HepG2 (cell line): ENCODE measurements at regions not wholly inside any gene's neighbourhood (a gene's known extent, or its start where the extent isn't known, plus 50 kb on each side); places are given as distances from the start of the nearest gene placed in this dataset.

Source experiments
- ATAC-seq: fragments of 200-7000 bp; cut with Tn5 transposase; 3 replicates; pipeline ENCODE4 v1.9.1; 2020; ENCODE audit warnings: mild to moderate bottlenecking, moderate library complexity
- BruUV-seq: library from RNA; stranded (reverse); fragments of 400-500 nt; replicated peaks from 2 replicates; lab custom pipeline; 2021; lab: Mats Ljungman, UMichigan
- CTCF ChIA-PET: fragments of 300-600 bp; formaldehyde crosslinking; extraction: SDS; loops from one replicate; lab custom pipeline; 2021; ENCODE audit warnings: low total read pairs, inconsistent platforms, low intra/inter-chr PET ratio; lab: Yijun Ruan, JAX
- POLR2A ChIA-PET: fragments of 350-600 bp; sonication (Branson Sonifier 250); formaldehyde crosslinking; loops from one replicate; lab custom pipeline; 2020; ENCODE audit warnings: antibody characterized with exemption, inconsistent platforms; lab: Yijun Ruan, JAX
- DNase-seq: peaks from one replicate; pipeline ENCODE4 v3.0.0-alpha.2; 2015; ENCODE audit warnings: low spot score
- FAIRE-seq: peaks from 3 replicates; lab custom pipeline; 2011; peaks lifted over from hg19 to GRCh38; lab: Jason Lieb, UNC
- H2AFZ ChIP-seq: one replicate; pipeline ENCODE4 v1.6.1; 2011; ENCODE audit warnings: low read length, inconsistent platforms
- H3K27ac ChIP-seq: fragments of 300-600 bp; 3 replicates; pipeline ENCODE4 v1.8.0; 2011; ENCODE audit warnings: mixed run types, mild to moderate bottlenecking, mixed read lengths, low read length, inconsistent platforms; ENCODE audit not compliant: insufficient read depth; ENCODE audit errors: extremely low read length
- H3K27me3 ChIP-seq, 2 experiments: fragments of 200-600 bp in 1 of 2; 2 replicates in 1 of 2; 3 replicates in 1 of 2; pipeline versions ENCODE4 v1.6.0 to v1.8.0; 2011; ENCODE audit warnings: low read length in 2 of 2, mild to moderate bottlenecking in 2 of 2, moderate library complexity in 2 of 2, inconsistent platforms in 1 of 2; ENCODE audit not compliant: insufficient read depth in 2 of 2, control insufficient read depth in 1 of 2
- H3K36me3 ChIP-seq, 2 experiments: fragments of 200-600 bp in 1 of 2; replicated peaks in 1 of 2; 2 replicates in 1 of 2; 3 replicates in 1 of 2; pipeline versions ENCODE4 v1.5.1 to v1.8.0; 2011; ENCODE audit warnings: low read length in 2 of 2, inconsistent platforms in 1 of 2; ENCODE audit not compliant: insufficient read depth in 2 of 2, control insufficient read depth in 1 of 2
- H3K4me1 ChIP-seq: 2 replicates; pipeline ENCODE4 v1.5.1; 2012; ENCODE audit warnings: low read length, inconsistent platforms; ENCODE audit not compliant: insufficient read depth
- H3K4me2 ChIP-seq: 2 replicates; pipeline ENCODE4 v1.6.0; 2011; ENCODE audit warnings: low read depth, low read length, inconsistent platforms
- H3K4me3 ChIP-seq, 3 experiments: fragments of 200-600 bp in 1 of 3; sonication (generic), shearing (Covaris generic) in 1 of 3; replicated peaks in 1 of 3; 2 replicates each; pipeline ENCODE4 v1.5.1; 2011 to 2016; ENCODE audit warnings: low read length in 3 of 3, inconsistent platforms in 2 of 3, low read depth in 2 of 3, mild to moderate bottlenecking in 2 of 3, control low read depth in 1 of 3, mixed read lengths in 1 of 3; ENCODE audit not compliant: insufficient read depth in 1 of 3
- H3K79me2 ChIP-seq: one replicate; pipeline ENCODE4 v1.6.1; 2011; ENCODE audit warnings: low read length, inconsistent platforms; ENCODE audit not compliant: insufficient read depth
- H3K9ac ChIP-seq: 2 replicates; pipeline ENCODE4 v1.6.0; 2011; ENCODE audit warnings: mild to moderate bottlenecking, low read depth, low read length, inconsistent platforms; ENCODE audit not compliant: insufficient read depth
- H3K9me3 ChIP-seq: 2 replicates; pipeline ENCODE4 v1.5.1; 2012; ENCODE audit warnings: mild to moderate bottlenecking, low read length
- H4K20me1 ChIP-seq: 2 replicates; pipeline ENCODE4 v1.6.0; 2011; ENCODE audit warnings: inconsistent platforms, mild to moderate bottlenecking, low read length, moderate library complexity; ENCODE audit not compliant: insufficient read depth
- WGBS: methylation state at CpG from one replicate; pipeline ENCODE4 v1.1.6; 2017; ENCODE audit warnings: low lambda C conversion rate; 5-methylcytosine and 5-hydroxymethylcytosine counted together
- in situ Hi-C: cut with HindIII; loops from 2 replicates; pipeline ENCODE4 v1.10.0; 2017; ENCODE audit warnings: low pct_unique_long_range_greater_than_20kb; ENCODE audit not compliant: extremely low pct_ligation_motif_present
- intact Hi-C: fragments of 100-400 bp; cut with micrococcal nuclease; formaldehyde crosslinking; loops from one replicate; pipeline ENCODE4 v1.10.0; 2022; ENCODE audit not compliant: unreplicated experiment
- TF ChIP-seq, protein P1 (sequence below): sonication (generic); formaldehyde crosslinking; IDR thresholded peaks from 2 replicates; pipeline ENCODE4 v1.4.0; 2020; ENCODE audit warnings: missing genetic modification reagents, mild to moderate bottlenecking, borderline replicate concordance
- TF ChIP-seq, protein P2 (sequence below): sonication (generic); formaldehyde crosslinking; IDR thresholded peaks from 2 replicates; pipeline ENCODE4 v1.5.0; 2020; ENCODE audit warnings: mild to moderate bottlenecking, missing genetic modification reagents, borderline replicate concordance
- TF ChIP-seq, protein P3 (sequence below): sonication (generic); formaldehyde crosslinking; IDR thresholded peaks from 2 replicates; pipeline ENCODE4 v1.4.0; 2020; ENCODE audit warnings: missing genetic modification reagents, borderline replicate concordance
- TF ChIP-seq, protein P4 (sequence below): sonication (generic); formaldehyde crosslinking; IDR thresholded peaks from one replicate; pipeline ENCODE4 v1.5.1; 2020; ENCODE audit warnings: mild to moderate bottlenecking, missing genetic modification reagents; ENCODE audit errors: not compliant biosample characterization
- TF ChIP-seq, protein P5 (sequence below): sonication (generic); formaldehyde crosslinking; IDR thresholded peaks from 2 replicates; pipeline ENCODE4 v1.5.1; 2020; ENCODE audit warnings: missing genetic modification reagents, mild to moderate bottlenecking, borderline replicate concordance
- TF ChIP-seq, protein P6 (sequence below): IDR thresholded peaks from 2 replicates; pipeline ENCODE4 v1.6.1; 2016; ENCODE audit warnings: missing compliant biosample characterization, missing genetic modification reagents, borderline replicate concordance

DNA sequence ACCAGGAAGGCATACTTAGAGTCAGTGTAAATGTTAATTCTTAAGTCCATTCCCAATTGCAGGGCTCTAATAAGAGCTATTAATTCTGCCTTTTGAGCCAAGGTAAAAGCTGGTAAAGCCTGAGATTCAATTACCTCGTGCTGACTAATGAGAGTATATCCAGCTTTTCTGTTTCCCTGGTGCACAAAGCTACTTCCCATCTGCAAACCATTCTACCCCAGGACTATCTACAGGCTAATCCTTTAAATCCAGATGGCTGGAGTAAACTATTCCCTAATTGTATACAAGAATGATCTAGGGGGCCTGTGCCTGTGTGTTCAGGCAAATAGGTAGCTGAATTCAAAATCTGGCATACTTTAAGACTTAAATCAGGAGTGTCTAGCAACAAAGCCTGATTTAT, 365.0 kb downstream of the GPM6A start:
- H3K27me3 ChIP-seq, result no peaks in the 10 kb centered on the region
- 0% methylated on average over 1 of the region's 1 CpG for WGBS
- no peaks in the 10 kb centered on the region for H4K20me1 ChIP-seq
- H3K4me3 ChIP-seq, result no peak overlapping the region
- H3K4me1 ChIP-seq, result no peaks in the 10 kb centered on the region
- no peak overlapping the region for H3K4me2 ChIP-seq
- ChIA-PET POLR2A (no interaction called here), CTCF (no interaction called here)
- DNase-seq, result no peak
- no peak overlapping the region for H2AFZ ChIP-seq
- BruUV-seq, result no TSS peak
- in situ Hi-C loops (no loop called here), intact Hi-C loops (no loop called here)
- no peak for FAIRE-seq
- ATAC-seq, result no peak
- no peaks in the 10 kb centered on the region for H3K79me2 ChIP-seq
- H3K9ac ChIP-seq, result no peak overlapping the region
- no peak overlapping the region for H3K27ac ChIP-seq
- H3K9me3 ChIP-seq, result peaks cover 22% of the 10 kb centered on the region; the same call in 1 of the 2 replicates
- no peaks in the 10 kb centered on the region for H3K36me3 ChIP-seq
- TF ChIP-seq, protein P1, sequence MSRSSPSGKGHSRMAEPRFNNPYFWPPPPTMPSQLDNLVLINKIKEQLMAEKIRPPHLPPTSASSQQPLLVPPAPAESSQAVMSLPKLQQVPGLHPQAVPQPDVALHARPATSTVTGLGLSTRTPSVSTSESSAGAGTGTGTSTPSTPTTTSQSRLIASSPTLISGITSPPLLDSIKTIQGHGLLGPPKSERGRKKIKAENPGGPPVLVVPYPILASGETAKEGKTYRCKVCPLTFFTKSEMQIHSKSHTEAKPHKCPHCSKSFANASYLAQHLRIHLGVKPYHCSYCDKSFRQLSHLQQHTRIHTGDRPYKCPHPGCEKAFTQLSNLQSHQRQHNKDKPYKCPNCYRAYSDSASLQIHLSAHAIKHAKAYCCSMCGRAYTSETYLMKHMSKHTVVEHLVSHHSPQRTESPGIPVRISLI, result no peak
- TF ChIP-seq, protein P2, sequence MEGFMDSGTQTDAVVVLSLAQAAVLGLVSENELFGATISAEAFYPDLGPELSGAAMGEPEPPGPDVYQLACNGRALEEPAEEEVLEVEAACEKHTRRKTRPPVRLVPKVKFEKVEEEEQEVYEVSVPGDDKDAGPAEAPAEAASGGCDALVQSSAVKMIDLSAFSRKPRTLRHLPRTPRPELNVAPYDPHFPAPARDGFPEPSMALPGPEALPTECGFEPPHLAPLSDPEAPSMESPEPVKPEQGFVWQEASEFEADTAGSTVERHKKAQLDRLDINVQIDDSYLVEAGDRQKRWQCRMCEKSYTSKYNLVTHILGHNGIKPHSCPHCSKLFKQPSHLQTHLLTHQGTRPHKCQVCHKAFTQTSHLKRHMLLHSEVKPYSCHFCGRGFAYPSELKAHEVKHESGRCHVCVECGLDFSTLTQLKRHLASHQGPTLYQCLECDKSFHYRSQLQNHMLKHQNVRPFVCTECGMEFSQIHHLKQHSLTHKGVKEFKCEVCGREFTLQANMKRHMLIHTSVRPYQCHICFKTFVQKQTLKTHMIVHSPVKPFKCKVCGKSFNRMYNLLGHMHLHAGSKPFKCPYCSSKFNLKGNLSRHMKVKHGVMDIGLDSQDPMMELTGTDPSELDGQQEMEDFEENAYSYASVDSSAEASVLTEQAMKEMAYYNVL (CRISPR knock-in tag), result no peak
- TF ChIP-seq, protein P3, sequence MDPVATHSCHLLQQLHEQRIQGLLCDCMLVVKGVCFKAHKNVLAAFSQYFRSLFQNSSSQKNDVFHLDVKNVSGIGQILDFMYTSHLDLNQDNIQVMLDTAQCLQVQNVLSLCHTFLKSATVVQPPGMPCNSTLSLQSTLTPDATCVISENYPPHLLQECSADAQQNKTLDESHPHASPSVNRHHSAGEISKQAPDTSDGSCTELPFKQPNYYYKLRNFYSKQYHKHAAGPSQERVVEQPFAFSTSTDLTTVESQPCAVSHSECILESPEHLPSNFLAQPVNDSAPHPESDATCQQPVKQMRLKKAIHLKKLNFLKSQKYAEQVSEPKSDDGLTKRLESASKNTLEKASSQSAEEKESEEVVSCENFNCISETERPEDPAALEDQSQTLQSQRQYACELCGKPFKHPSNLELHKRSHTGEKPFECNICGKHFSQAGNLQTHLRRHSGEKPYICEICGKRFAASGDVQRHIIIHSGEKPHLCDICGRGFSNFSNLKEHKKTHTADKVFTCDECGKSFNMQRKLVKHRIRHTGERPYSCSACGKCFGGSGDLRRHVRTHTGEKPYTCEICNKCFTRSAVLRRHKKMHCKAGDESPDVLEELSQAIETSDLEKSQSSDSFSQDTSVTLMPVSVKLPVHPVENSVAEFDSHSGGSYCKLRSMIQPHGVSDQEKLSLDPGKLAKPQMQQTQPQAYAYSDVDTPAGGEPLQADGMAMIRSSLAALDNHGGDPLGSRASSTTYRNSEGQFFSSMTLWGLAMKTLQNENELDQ (CRISPR knock-in tag), result no peak
- TF ChIP-seq, protein P4, sequence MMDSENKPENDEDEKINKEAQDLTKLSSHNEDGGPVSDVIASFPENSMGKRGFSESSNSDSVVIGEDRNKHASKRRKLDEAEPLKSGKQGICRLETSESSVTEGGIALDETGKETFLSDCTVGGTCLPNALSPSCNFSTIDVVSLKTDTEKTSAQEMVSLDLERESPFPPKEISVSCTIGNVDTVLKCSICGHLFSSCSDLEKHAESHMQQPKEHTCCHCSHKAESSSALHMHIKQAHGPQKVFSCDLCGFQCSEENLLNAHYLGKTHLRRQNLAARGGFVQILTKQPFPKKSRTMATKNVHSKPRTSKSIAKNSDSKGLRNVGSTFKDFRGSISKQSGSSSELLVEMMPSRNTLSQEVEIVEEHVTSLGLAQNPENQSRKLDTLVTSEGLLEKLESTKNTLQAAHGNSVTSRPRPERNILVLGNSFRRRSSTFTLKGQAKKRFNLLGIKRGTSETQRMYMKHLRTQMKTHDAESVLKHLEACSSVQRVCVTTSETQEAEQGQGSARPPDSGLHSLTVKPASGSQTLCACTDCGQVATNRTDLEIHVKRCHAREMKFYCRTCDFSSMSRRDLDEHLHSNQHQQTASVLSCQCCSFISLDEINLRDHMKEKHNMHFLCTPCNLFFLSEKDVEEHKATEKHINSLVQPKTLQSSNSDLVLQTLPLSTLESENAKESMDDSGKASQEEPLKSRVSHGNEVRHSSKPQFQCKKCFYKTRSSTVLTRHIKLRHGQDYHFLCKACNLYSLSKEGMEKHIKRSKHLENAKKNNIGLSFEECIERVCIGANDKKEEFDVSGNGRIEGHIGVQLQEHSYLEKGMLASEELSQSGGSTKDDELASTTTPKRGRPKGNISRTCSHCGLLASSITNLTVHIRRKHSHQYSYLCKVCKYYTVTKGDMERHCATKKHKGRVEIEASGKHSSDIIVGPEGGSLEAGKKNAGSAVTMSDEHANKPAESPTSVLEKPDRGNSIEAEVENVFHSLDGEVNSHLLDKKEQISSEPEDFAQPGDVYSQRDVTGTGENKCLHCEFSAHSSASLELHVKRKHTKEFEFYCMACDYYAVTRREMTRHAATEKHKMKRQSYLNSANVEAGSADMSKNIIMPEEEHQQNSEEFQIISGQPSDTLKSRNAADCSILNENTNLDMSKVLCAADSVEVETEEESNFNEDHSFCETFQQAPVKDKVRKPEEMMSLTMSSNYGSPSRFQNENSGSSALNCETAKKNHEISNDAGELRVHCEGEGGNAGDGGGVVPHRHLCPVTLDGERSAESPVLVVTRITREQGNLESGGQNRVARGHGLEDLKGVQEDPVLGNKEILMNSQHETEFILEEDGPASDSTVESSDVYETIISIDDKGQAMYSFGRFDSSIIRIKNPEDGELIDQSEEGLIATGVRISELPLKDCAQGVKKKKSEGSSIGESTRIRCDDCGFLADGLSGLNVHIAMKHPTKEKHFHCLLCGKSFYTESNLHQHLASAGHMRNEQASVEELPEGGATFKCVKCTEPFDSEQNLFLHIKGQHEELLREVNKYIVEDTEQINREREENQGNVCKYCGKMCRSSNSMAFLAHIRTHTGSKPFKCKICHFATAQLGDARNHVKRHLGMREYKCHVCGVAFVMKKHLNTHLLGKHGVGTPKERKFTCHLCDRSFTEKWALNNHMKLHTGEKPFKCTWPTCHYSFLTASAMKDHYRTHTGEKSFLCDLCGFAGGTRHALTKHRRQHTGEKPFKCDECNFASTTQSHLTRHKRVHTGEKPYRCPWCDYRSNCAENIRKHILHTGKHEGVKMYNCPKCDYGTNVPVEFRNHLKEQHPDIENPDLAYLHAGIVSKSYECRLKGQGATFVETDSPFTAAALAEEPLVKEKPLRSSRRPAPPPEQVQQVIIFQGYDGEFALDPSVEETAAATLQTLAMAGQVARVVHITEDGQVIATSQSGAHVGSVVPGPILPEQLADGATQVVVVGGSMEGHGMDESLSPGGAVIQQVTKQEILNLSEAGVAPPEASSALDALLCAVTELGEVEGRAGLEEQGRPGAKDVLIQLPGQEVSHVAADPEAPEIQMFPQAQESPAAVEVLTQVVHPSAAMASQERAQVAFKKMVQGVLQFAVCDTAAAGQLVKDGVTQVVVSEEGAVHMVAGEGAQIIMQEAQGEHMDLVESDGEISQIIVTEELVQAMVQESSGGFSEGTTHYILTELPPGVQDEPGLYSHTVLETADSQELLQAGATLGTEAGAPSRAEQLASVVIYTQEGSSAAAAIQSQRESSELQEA (CRISPR knock-in tag), result no peak
- TF ChIP-seq, protein P5, sequence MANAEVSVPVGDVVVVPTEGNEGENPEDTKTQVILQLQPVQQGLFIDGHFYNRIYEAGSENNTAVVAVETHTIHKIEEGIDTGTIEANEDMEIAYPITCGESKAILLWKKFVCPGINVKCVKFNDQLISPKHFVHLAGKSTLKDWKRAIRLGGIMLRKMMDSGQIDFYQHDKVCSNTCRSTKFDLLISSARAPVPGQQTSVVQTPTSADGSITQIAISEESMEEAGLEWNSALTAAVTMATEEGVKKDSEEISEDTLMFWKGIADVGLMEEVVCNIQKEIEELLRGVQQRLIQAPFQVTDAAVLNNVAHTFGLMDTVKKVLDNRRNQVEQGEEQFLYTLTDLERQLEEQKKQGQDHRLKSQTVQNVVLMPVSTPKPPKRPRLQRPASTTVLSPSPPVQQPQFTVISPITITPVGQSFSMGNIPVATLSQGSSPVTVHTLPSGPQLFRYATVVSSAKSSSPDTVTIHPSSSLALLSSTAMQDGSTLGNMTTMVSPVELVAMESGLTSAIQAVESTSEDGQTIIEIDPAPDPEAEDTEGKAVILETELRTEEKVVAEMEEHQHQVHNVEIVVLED, result no peak
- TF ChIP-seq, protein P6, sequence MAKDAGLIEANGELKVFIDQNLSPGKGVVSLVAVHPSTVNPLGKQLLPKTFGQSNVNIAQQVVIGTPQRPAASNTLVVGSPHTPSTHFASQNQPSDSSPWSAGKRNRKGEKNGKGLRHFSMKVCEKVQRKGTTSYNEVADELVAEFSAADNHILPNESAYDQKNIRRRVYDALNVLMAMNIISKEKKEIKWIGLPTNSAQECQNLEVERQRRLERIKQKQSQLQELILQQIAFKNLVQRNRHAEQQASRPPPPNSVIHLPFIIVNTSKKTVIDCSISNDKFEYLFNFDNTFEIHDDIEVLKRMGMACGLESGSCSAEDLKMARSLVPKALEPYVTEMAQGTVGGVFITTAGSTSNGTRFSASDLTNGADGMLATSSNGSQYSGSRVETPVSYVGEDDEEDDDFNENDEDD, result no peak
